ENCODE measurements at regions not wholly inside any gene's neighbourhood (a gene's known extent, or its start where the extent isn't known, plus 50 kb on each side); places are given as distances from the start of the nearest gene placed in this dataset.
A peak's percentile ranks its signal among the peaks of the same experiment; 100 is the strongest.

DNA sequence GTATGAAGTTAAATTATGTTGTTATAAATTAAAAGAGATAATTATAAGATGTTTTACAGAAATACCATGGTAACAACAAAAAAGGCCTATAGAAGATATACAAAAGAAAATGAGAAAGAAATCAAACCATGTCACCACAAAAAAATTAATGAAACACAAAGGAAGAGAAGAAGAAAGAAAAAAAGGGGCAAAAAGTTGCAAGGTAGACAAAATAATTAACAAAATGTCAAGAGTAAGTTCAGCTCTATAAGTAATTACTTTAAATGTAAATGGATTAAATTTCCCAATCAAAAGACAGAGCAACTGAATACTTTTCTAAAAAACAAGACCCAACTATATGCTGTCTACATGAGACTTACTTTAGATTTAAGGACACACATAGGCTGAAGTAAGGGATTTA is 378.4 kb upstream of the FSHR start:
- H3K27me3 ChIP-seq (ENCODE audit: control insufficient read depth in 2 of 2, insufficient read depth in 1 of 2, low read length in 1 of 2): no peaks in the 10 kb centered on the region
- no peaks in the 10 kb centered on the region for H3K4me1 ChIP-seq (ENCODE audit: control insufficient read depth in 2 of 2, insufficient read depth in 2 of 2, low read length in 2 of 2)
- H3K27ac ChIP-seq (ENCODE audit: low read depth in 1 of 2, low read length in 1 of 2): no peak overlapping the region
- H3K36me3 ChIP-seq (ENCODE audit: control insufficient read depth in 2 of 2, insufficient read depth in 2 of 2, low read length in 1 of 2): no peaks in the 10 kb centered on the region
- no peak overlapping the region for H3K4me3 ChIP-seq (ENCODE audit: low read length in 2 of 2)
- DNase-seq (ENCODE audit: low read depth in 6 of 9, low spot score in 9 of 9): no peak
- peaks cover 0 to 12% of the 10 kb centered on the region in 2 donors for H3K9me3 ChIP-seq (ENCODE audit: control insufficient read depth in 2 of 2, insufficient read depth in 1 of 2, low read length in 1 of 2)

GRCh38 chr2:49515996-49516782 is 361.9 kb upstream of the FSHR start:
- H3K4me1 ChIP-seq (ENCODE audit: control insufficient read depth in 2 of 2, insufficient read depth in 2 of 2, low read length in 2 of 2): no peaks in the 10 kb centered on the region
- no peak for DNase-seq (ENCODE audit: low read depth in 6 of 9, low spot score in 9 of 9)
- H3K36me3 ChIP-seq (ENCODE audit: control insufficient read depth in 2 of 2, insufficient read depth in 2 of 2, low read length in 1 of 2): no peaks in the 10 kb centered on the region
- 59% methylated on average over 2 of the region's 2 CpGs for WGBS
- no peak overlapping the region for H3K27ac ChIP-seq (ENCODE audit: low read depth in 1 of 2, low read length in 1 of 2)
- H3K27me3 ChIP-seq (ENCODE audit: control insufficient read depth in 2 of 2, insufficient read depth in 1 of 2, low read length in 1 of 2): no peaks in the 10 kb centered on the region
- H3K4me3 ChIP-seq (ENCODE audit: low read length in 2 of 2): no peak overlapping the region
- no peaks in the 10 kb centered on the region for H3K9me3 ChIP-seq (ENCODE audit: control insufficient read depth in 2 of 2, insufficient read depth in 1 of 2, low read length in 1 of 2)

DNA sequence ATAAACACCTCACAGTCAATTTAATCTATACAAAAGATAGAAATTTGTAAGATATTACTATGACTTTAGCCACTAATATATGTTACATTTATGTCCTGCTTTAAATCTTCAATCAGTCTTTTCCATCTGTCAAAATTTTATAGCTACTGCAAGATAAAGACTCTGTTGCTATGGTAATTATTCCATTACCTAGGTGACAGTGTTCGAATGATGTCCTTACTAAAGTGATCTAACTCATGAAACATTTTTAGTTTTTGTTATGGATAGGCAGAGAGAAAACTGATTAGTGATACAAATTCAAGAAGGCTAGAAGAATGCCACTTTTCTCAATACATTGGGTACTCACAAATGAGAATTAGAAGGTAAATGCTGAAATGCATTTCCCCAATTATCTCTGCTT is 359.9 kb upstream of the FSHR start:
- H3K9me3 ChIP-seq (ENCODE audit: control insufficient read depth in 2 of 2, insufficient read depth in 1 of 2, low read length in 1 of 2): no peaks in the 10 kb centered on the region
- H3K4me1 ChIP-seq (ENCODE audit: control insufficient read depth in 2 of 2, insufficient read depth in 2 of 2, low read length in 2 of 2): no peaks in the 10 kb centered on the region
- 77% methylated on average over 1 of the region's 1 CpG for WGBS
- no peaks in the 10 kb centered on the region for H3K36me3 ChIP-seq (ENCODE audit: control insufficient read depth in 2 of 2, insufficient read depth in 2 of 2, low read length in 1 of 2)
- no peak overlapping the region for H3K4me3 ChIP-seq (ENCODE audit: low read length in 2 of 2)
- no peaks in the 10 kb centered on the region for H3K27me3 ChIP-seq (ENCODE audit: control insufficient read depth in 2 of 2, insufficient read depth in 1 of 2, low read length in 1 of 2)
- DNase-seq (ENCODE audit: low read depth in 6 of 9, low spot score in 9 of 9): no peak
- no peak overlapping the region for H3K27ac ChIP-seq (ENCODE audit: low read depth in 1 of 2, low read length in 1 of 2)

- 65% methylated on average over 5 of the region's 5 CpGs for WGBS
- H3K27ac ChIP-seq (ENCODE audit: low read depth in 1 of 2, low read length in 1 of 2): no peak overlapping the region
- no peaks in the 10 kb centered on the region for H3K4me1 ChIP-seq (ENCODE audit: control insufficient read depth in 2 of 2, insufficient read depth in 2 of 2, low read length in 2 of 2)
- H3K36me3 ChIP-seq (ENCODE audit: control insufficient read depth in 2 of 2, insufficient read depth in 2 of 2, low read length in 1 of 2): no peaks in the 10 kb centered on the region
- peak in 1 of 9 donors; percentile 1 for DNase-seq (ENCODE audit: low read depth in 6 of 9, low spot score in 9 of 9)
- no peak overlapping the region for H3K4me3 ChIP-seq (ENCODE audit: low read length in 2 of 2)
- H3K9me3 ChIP-seq (ENCODE audit: control insufficient read depth in 2 of 2, insufficient read depth in 1 of 2, low read length in 1 of 2): peaks cover 0 to 12% of the 10 kb centered on the region in 2 donors
- no peaks in the 10 kb centered on the region for H3K27me3 ChIP-seq (ENCODE audit: control insufficient read depth in 2 of 2, insufficient read depth in 1 of 2, low read length in 1 of 2)
These were observed 336.4 kb upstream of the FSHR start for GRCh38 chr2:49490710-49491109.

DNA sequence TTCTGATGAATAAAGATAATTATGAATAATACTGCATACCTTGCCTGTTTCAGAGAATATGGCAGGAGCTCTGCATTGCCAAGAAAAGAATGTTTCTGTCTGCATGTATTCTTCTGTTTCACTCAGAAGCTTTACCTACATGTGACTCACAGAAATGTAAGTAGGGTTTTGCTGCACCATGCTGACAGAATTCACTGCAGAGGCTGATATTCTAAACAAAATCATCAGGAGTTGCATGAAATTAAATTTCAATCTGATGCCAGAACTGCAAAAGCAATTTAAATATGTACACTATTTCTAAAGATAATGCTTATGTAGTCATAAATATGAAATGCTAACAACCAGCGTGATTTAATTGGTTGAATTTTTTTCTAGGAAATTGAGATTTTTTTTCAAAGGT is 332.8 kb upstream of the FSHR start:
- no peaks in the 10 kb centered on the region for H3K36me3 ChIP-seq (ENCODE audit: control insufficient read depth in 2 of 2, insufficient read depth in 2 of 2, low read length in 1 of 2)
- 98% methylated on average over 1 of the region's 1 CpG for WGBS
- H3K9me3 ChIP-seq (ENCODE audit: control insufficient read depth in 2 of 2, insufficient read depth in 1 of 2, low read length in 1 of 2): peaks cover 0 to 12% of the 10 kb centered on the region in 2 donors
- H3K27me3 ChIP-seq (ENCODE audit: control insufficient read depth in 2 of 2, insufficient read depth in 1 of 2, low read length in 1 of 2): no peaks in the 10 kb centered on the region
- H3K4me3 ChIP-seq (ENCODE audit: low read length in 2 of 2): no peak overlapping the region
- DNase-seq (ENCODE audit: low read depth in 6 of 9, low spot score in 9 of 9): no peak
- no peaks in the 10 kb centered on the region for H3K4me1 ChIP-seq (ENCODE audit: control insufficient read depth in 2 of 2, insufficient read depth in 2 of 2, low read length in 2 of 2)
- no peak overlapping the region for H3K27ac ChIP-seq (ENCODE audit: low read depth in 1 of 2, low read length in 1 of 2)

- no peak for DNase-seq (ENCODE audit: low read depth in 6 of 9, low spot score in 9 of 9)
- Histone ChIP-seq H3K36me3 (ENCODE audit: control insufficient read depth in 2 of 2, insufficient read depth in 2 of 2, low read length in 1 of 2) (no peaks in the 10 kb centered on the region), H3K4me3 (ENCODE audit: low read length in 2 of 2) (no peak overlapping the region), H3K27me3 (ENCODE audit: control insufficient read depth in 2 of 2, insufficient read depth in 1 of 2, low read length in 1 of 2) (no peaks in the 10 kb centered on the region), H3K27ac (ENCODE audit: low read depth in 1 of 2, low read length in 1 of 2) (no peak overlapping the region), H3K9me3 (ENCODE audit: control insufficient read depth in 2 of 2, insufficient read depth in 1 of 2, low read length in 1 of 2) (peaks cover 0 to 4% of the 10 kb centered on the region in 2 donors), H3K4me1 (ENCODE audit: control insufficient read depth in 2 of 2, insufficient read depth in 2 of 2, low read length in 2 of 2) (no peaks in the 10 kb centered on the region)
- WGBS: 79% methylated on average over 1 of the region's 1 CpG
These were observed 326.2 kb upstream of the FSHR start for GRCh38 chr2:49480520-49480919.

DNA sequence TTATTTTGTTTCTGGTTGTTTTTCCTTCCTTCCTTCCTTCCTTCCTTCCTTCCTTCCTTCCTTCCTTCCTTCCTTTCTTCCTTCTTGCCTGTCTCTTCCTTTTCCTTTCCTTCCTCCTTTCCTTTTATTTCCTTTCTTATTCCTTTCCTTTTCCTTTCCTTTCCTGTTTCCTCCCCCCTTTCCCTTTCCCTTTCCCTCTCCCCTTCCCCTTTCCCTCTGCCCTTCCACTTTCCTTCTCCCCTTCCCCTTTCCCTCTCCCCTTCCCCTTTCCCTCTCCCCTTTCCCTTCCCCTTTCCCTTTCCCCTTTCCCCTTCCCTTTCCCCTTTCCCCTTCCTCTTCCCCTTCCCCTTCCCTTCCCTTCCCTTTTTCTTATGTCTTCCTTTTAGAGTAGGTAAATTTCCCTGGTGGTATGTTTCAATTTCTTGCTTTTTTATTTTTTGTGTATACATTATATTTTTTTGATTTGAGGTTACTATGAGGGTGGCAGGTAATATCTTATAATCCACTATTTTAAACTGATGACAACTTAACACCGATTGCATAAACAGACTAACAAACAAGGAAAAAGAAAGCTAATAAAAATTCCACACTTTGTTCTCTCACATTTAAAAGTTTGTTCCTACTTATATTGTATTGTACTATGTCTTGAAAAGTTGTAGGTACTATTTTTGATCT is 311.0 kb upstream of the FSHR start:
- peaks cover 0 to 17% of the 10 kb centered on the region in 2 donors for H3K9me3 ChIP-seq (ENCODE audit: control insufficient read depth in 2 of 2, insufficient read depth in 1 of 2, low read length in 1 of 2)
- no peaks in the 10 kb centered on the region for H3K4me1 ChIP-seq (ENCODE audit: control insufficient read depth in 2 of 2, insufficient read depth in 2 of 2, low read length in 2 of 2)
- 93% methylated on average over 1 of the region's 1 CpG for WGBS
- no peak for DNase-seq (ENCODE audit: low read depth in 6 of 9, low spot score in 9 of 9)
- H3K4me3 ChIP-seq (ENCODE audit: low read length in 2 of 2): no peak overlapping the region
- no peaks in the 10 kb centered on the region for H3K27me3 ChIP-seq (ENCODE audit: control insufficient read depth in 2 of 2, insufficient read depth in 1 of 2, low read length in 1 of 2)
- no peak overlapping the region for H3K27ac ChIP-seq (ENCODE audit: low read depth in 1 of 2, low read length in 1 of 2)
- H3K36me3 ChIP-seq (ENCODE audit: control insufficient read depth in 2 of 2, insufficient read depth in 2 of 2, low read length in 1 of 2): no peaks in the 10 kb centered on the region

GRCh38 chr2:49459314-49459993 is 305.1 kb upstream of the FSHR start:
- 89% methylated on average over 3 of the region's 3 CpGs for WGBS
- Histone ChIP-seq H3K27ac (ENCODE audit: low read depth in 1 of 2, low read length in 1 of 2) (no peak overlapping the region), H3K4me3 (ENCODE audit: low read length in 2 of 2) (no peak overlapping the region), H3K36me3 (ENCODE audit: control insufficient read depth in 2 of 2, insufficient read depth in 2 of 2, low read length in 1 of 2) (no peaks in the 10 kb centered on the region), H3K27me3 (ENCODE audit: control insufficient read depth in 2 of 2, insufficient read depth in 1 of 2, low read length in 1 of 2) (no peaks in the 10 kb centered on the region), H3K4me1 (ENCODE audit: control insufficient read depth in 2 of 2, insufficient read depth in 2 of 2, low read length in 2 of 2) (no peaks in the 10 kb centered on the region), H3K9me3 (ENCODE audit: control insufficient read depth in 2 of 2, insufficient read depth in 1 of 2, low read length in 1 of 2) (no peaks in the 10 kb centered on the region)
- DNase-seq (ENCODE audit: low read depth in 6 of 9, low spot score in 9 of 9): no peak

- no peaks in the 10 kb centered on the region for H3K36me3 ChIP-seq (ENCODE audit: control insufficient read depth in 2 of 2, insufficient read depth in 2 of 2, low read length in 1 of 2)
- WGBS: 89% methylated on average over 3 of the region's 3 CpGs
- DNase-seq (ENCODE audit: low read depth in 6 of 9, low spot score in 9 of 9): no peak
These were observed 289.7 kb upstream of the FSHR start for GRCh38 chr2:49444005-49444404.

More at GRCh38 chr2:49444005-49444404, 289.7 kb upstream of the FSHR start:
- H3K27ac ChIP-seq (ENCODE audit: low read depth in 1 of 2, low read length in 1 of 2): no peak overlapping the region
- H3K4me1 ChIP-seq (ENCODE audit: control insufficient read depth in 2 of 2, insufficient read depth in 2 of 2, low read length in 2 of 2): no peaks in the 10 kb centered on the region
- H3K9me3 ChIP-seq (ENCODE audit: control insufficient read depth in 2 of 2, insufficient read depth in 1 of 2, low read length in 1 of 2): no peaks in the 10 kb centered on the region
- H3K27me3 ChIP-seq (ENCODE audit: control insufficient read depth in 2 of 2, insufficient read depth in 1 of 2, low read length in 1 of 2): no peaks in the 10 kb centered on the region
- H3K4me3 ChIP-seq (ENCODE audit: low read length in 2 of 2): no peak overlapping the region

Measured in thymus (tissue), 11 donors.